HCT116 (cell line): ENCODE measurements at regions not wholly inside any gene's neighbourhood (a gene's known extent, or its start where the extent isn't known, plus 50 kb on each side); places are given as distances from the start of the nearest gene placed in this dataset.

Experiments
- ATAC-seq: fragments of 200-7000 bp; cut with Tn5 transposase; 2 replicates; pipeline ENCODE4 v1.9.1; 2020; ENCODE audit warnings: mild to moderate bottlenecking, moderate library complexity
- BruUV-seq: library from RNA; stranded (reverse); fragments of 400-500 nt; replicated peaks from 2 replicates; lab custom pipeline; 2021; lab: Mats Ljungman, UMichigan
- CTCF ChIA-PET: fragments of 300-600 bp; sonication (Branson Sonifier 250); formaldehyde crosslinking; loops from one replicate; lab custom pipeline; 2021; ENCODE audit warnings: antibody characterized with exemption; lab: Charles Lee
- POLR2A ChIA-PET: fragments of 300-600, 350-600 bp; sonication (Branson Sonifier 250); formaldehyde crosslinking; loops from one replicate; lab custom pipeline; 2021; ENCODE audit warnings: antibody characterized with exemption; lab: Charles Lee
- RAD21 ChIA-PET, 2 experiments: fragments of 300-600 bp; sonication (Branson Sonifier 250); formaldehyde crosslinking; loops; one replicate each; lab custom pipeline; 2023; ENCODE audit warnings: low total read pairs in 2 of 2; ENCODE audit not compliant: uncharacterized antibody in 2 of 2, unreplicated experiment in 2 of 2, low non-redundant PET in 1 of 2; lab: Charles Lee
- DNase-seq: peaks from one replicate; pipeline ENCODE4 v3.0.0-alpha.2; 2010; ENCODE audit warnings: low read depth, low spot score
- H2AFZ ChIP-seq: fragments of 200-600 bp; shearing (Covaris generic), sonication (generic); 2 replicates; pipeline ENCODE4 v1.6.1; 2017; ENCODE audit warnings: low read depth, mixed run types, mixed read lengths, antibody characterized with exemption, low read length; ENCODE audit not compliant: poor library complexity, severe bottlenecking
- H3K27ac ChIP-seq: 2 replicates; pipeline ENCODE4 v1.5.1; 2012; ENCODE audit warnings: low read depth, low read length
- H3K27me3 ChIP-seq: fragments of 200-600 bp; sonication (generic); 2 replicates; pipeline ENCODE4 v1.6.1; 2016; ENCODE audit warnings: mixed run types, low read length, mixed read lengths; ENCODE audit not compliant: insufficient read depth
- H3K36me3 ChIP-seq, 2 experiments: fragments of 200-500 bp in 1 of 2; fragments of 200-600 bp in 1 of 2; sonication (Bioruptor generic) in 1 of 2; sonication (generic) in 1 of 2; 2 replicates each; pipeline versions ENCODE4 v1.5.1 to v1.6.1; 2014 to 2016; ENCODE audit warnings: low read length in 2 of 2, inconsistent platforms in 1 of 2, mixed read lengths in 1 of 2, mixed run types in 1 of 2; ENCODE audit not compliant: insufficient read depth in 2 of 2, control insufficient read depth in 1 of 2
- H3K4me1 ChIP-seq, 2 experiments: fragments of 200-600 bp in 1 of 2; sonication (generic) in 1 of 2; 2 replicates each; pipeline versions ENCODE4 v1.5.1 to v1.6.1; 2012 to 2017; ENCODE audit warnings: low read length in 2 of 2, inconsistent platforms in 1 of 2, mild to moderate bottlenecking in 1 of 2, mixed read lengths in 1 of 2, mixed run types in 1 of 2, moderate library complexity in 1 of 2; ENCODE audit not compliant: insufficient read depth in 2 of 2, control insufficient read depth in 1 of 2
- H3K4me2 ChIP-seq: fragments of 200-600 bp; sonication (generic); 2 replicates; pipeline ENCODE4 v1.6.1; 2017; ENCODE audit warnings: mixed run types, low read length, mixed read lengths
- H3K4me3 ChIP-seq, 2 experiments: fragments of 200-600 bp in 1 of 2; sonication (generic) in 1 of 2; replicated peaks in 1 of 2; 2 replicates each; pipeline ENCODE4 v1.5.1; 2011 to 2016; ENCODE audit warnings: low read length in 2 of 2, control low read depth in 1 of 2, low read depth in 1 of 2, mild to moderate bottlenecking in 1 of 2, mixed read lengths in 1 of 2, mixed run types in 1 of 2
- H3K79me2 ChIP-seq: fragments of 200-600 bp; sonication (generic); 2 replicates; pipeline ENCODE4 v1.6.1; 2017; ENCODE audit warnings: mild to moderate bottlenecking, mixed run types, low read length, moderate library complexity, mixed read lengths; ENCODE audit not compliant: insufficient read depth
- H3K9ac ChIP-seq: fragments of 200-600 bp; sonication (generic); 2 replicates; pipeline ENCODE4 v1.6.1; 2016; ENCODE audit warnings: low read length, mixed read lengths
- H3K9me2 ChIP-seq: fragments of 200-600 bp; sonication (generic), shearing (Covaris generic); 2 replicates; pipeline ENCODE4 v1.6.1; 2017; ENCODE audit warnings: mixed run types, mild to moderate bottlenecking, moderate library complexity; ENCODE audit not compliant: insufficient read depth
- H3K9me3 ChIP-seq, 2 experiments: fragments of 200-500 bp in 1 of 2; fragments of 200-600 bp in 1 of 2; sonication (Bioruptor generic) in 1 of 2; sonication (generic) in 1 of 2; 2 replicates each; pipeline ENCODE4 v1.6.1; 2014 to 2017; ENCODE audit warnings: low read length in 2 of 2, mixed read lengths in 2 of 2, inconsistent platforms in 1 of 2, low read depth in 1 of 2, mild to moderate bottlenecking in 1 of 2, mixed run types in 1 of 2, moderate library complexity in 1 of 2; ENCODE audit not compliant: control insufficient read depth in 1 of 2, insufficient read depth in 1 of 2
- H4K20me1 ChIP-seq: fragments of 200-600 bp; sonication (generic), shearing (Covaris generic); 2 replicates; pipeline ENCODE4 v1.6.1; 2017; ENCODE audit warnings: mixed run types, mild to moderate bottlenecking, moderate library complexity; ENCODE audit not compliant: insufficient read depth
- CBX3 ChIP-seq: IDR thresholded peaks from 2 replicates; pipeline ENCODE4 v1.6.1; 2012; ENCODE audit warnings: low read depth
- CEBPB ChIP-seq: IDR thresholded peaks from 2 replicates; pipeline ENCODE4 v1.6.1; 2012; ENCODE audit warnings: low read depth
- CTCF ChIP-seq, 3 experiments: fragments of 200-600 bp in 1 of 3; sonication (generic) in 1 of 3; IDR thresholded peaks in 2 of 3; conservative IDR thresholded peaks in 1 of 3; 2 replicates each; pipeline ENCODE4 v1.5.1; 2012 to 2017; ENCODE audit warnings: low read depth in 2 of 3, low read length in 2 of 3, antibody characterized with exemption in 1 of 3, borderline replicate concordance in 1 of 3, control low read depth in 1 of 3, mild to moderate bottlenecking in 1 of 3, mixed read lengths in 1 of 3, mixed run types in 1 of 3, moderate library complexity in 1 of 3; ENCODE audit not compliant: insufficient read depth in 1 of 3
- EGR1 ChIP-seq: IDR thresholded peaks from 2 replicates; pipeline ENCODE4 v1.6.1; 2012; ENCODE audit warnings: low read depth
- ELF1 ChIP-seq: IDR thresholded peaks from 2 replicates; pipeline ENCODE4 v1.6.1; 2012; ENCODE audit warnings: low read depth, borderline replicate concordance
- FOSL1 ChIP-seq: IDR thresholded peaks from 2 replicates; pipeline ENCODE4 v1.6.1; 2012; ENCODE audit warnings: low read depth
- JUND ChIP-seq: IDR thresholded peaks from 2 replicates; pipeline ENCODE4 v1.6.1; 2012
- POLR2A ChIP-seq: IDR thresholded peaks from 2 replicates; pipeline ENCODE4 v1.7.0; 2011; ENCODE audit warnings: borderline replicate concordance; ENCODE audit not compliant: insufficient read depth, insufficient read length; ENCODE audit errors: extremely low read depth
- POLR2AphosphoS5 ChIP-seq: IDR thresholded peaks from 2 replicates; pipeline ENCODE4 v1.6.1; 2011; ENCODE audit warnings: mild to moderate bottlenecking, low read depth, low read length, moderate library complexity
- RAD21 ChIP-seq: IDR thresholded peaks from 2 replicates; pipeline ENCODE4 v1.6.1; 2012; ENCODE audit warnings: low read depth, mild to moderate bottlenecking
- SIN3A ChIP-seq: IDR thresholded peaks from 2 replicates; pipeline ENCODE4 v1.6.1; 2012; ENCODE audit warnings: low read depth
- SP1 ChIP-seq: IDR thresholded peaks from 2 replicates; pipeline ENCODE4 v1.6.1; 2012; ENCODE audit warnings: low read depth
- SRF ChIP-seq: IDR thresholded peaks from 2 replicates; pipeline ENCODE4 v1.6.1; 2012; ENCODE audit warnings: low read depth
- TCF7L2 ChIP-seq: IDR thresholded peaks from 2 replicates; pipeline ENCODE4 v1.7.0; 2011; ENCODE audit warnings: borderline replicate concordance, inconsistent platforms; ENCODE audit not compliant: insufficient read depth, insufficient read length; ENCODE audit errors: extremely low read depth
- intact Hi-C: fragments of 100-400 bp; cut with micrococcal nuclease; formaldehyde crosslinking; loops from 2 replicates; pipeline ENCODE4 v1.10.0; 2022
- TF ChIP-seq, protein P1 (sequence below): IDR thresholded peaks from 2 replicates; pipeline ENCODE4 v1.6.1; 2012
- TF ChIP-seq, protein P2 (sequence below): IDR thresholded peaks from 2 replicates; pipeline ENCODE4 v1.6.1; 2011; ENCODE audit warnings: mild to moderate bottlenecking, low read length, moderate library complexity; ENCODE audit not compliant: insufficient replicate concordance; ENCODE audit errors: extremely low read depth
- TF ChIP-seq, protein P3 (sequence below): IDR thresholded peaks from 2 replicates; pipeline ENCODE4 v1.6.1; 2012; ENCODE audit warnings: low read depth
- TF ChIP-seq, protein P4 (sequence below): IDR thresholded peaks from 2 replicates; pipeline ENCODE4 v1.6.1; 2012

GRCh38 chr7:109873296-109873695 is 1217.6 kb upstream of the LRRN3 start:
- no peak overlapping the region for H3K27ac ChIP-seq
- H3K4me2 ChIP-seq: no peak overlapping the region
- H3K9ac ChIP-seq: no peak overlapping the region
- ATAC-seq: no peak
- H3K4me3 ChIP-seq: no peak overlapping the region
- no peaks in the 10 kb centered on the region for H3K9me2 ChIP-seq
- H3K79me2 ChIP-seq: no peaks in the 10 kb centered on the region
- H3K27me3 ChIP-seq: no peaks in the 10 kb centered on the region
- POLR2A ChIA-PET: no interaction called here
- no peak overlapping the region for H2AFZ ChIP-seq
- no peaks in the 10 kb centered on the region for H3K4me1 ChIP-seq
- RAD21 ChIA-PET: no interaction called here
- TF ChIP-seq, protein P1, sequence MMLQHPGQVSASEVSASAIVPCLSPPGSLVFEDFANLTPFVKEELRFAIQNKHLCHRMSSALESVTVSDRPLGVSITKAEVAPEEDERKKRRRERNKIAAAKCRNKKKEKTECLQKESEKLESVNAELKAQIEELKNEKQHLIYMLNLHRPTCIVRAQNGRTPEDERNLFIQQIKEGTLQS: no peak
- TF ChIP-seq CEBPB (no peak), SP1 (no peak), POLR2A (no peak), SIN3A (no peak), JUND (no peak), TCF7L2 (no peak), EGR1 (no peak), SRF (no peak), POLR2AphosphoS5 (no peak), FOSL1 (no peak), CBX3 (no peak), CTCF (IDR thresholded peaks at IDR 0.05 in 2 of 3, conservative IDR thresholded peaks at IDR 0.05 in 1 of 3; ENCODE audit: borderline replicate concordance in 1 of 3, insufficient read depth in 1 of 3, low read depth in 2 of 3, low read length in 2 of 3) (no peak), RAD21 (no peak), ELF1 (no peak)
- TF ChIP-seq, protein P2, sequence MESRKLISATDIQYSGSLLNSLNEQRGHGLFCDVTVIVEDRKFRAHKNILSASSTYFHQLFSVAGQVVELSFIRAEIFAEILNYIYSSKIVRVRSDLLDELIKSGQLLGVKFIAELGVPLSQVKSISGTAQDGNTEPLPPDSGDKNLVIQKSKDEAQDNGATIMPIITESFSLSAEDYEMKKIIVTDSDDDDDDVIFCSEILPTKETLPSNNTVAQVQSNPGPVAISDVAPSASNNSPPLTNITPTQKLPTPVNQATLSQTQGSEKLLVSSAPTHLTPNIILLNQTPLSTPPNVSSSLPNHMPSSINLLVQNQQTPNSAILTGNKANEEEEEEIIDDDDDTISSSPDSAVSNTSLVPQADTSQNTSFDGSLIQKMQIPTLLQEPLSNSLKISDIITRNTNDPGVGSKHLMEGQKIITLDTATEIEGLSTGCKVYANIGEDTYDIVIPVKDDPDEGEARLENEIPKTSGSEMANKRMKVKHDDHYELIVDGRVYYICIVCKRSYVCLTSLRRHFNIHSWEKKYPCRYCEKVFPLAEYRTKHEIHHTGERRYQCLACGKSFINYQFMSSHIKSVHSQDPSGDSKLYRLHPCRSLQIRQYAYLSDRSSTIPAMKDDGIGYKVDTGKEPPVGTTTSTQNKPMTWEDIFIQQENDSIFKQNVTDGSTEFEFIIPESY: no peak
- TF ChIP-seq, protein P3, sequence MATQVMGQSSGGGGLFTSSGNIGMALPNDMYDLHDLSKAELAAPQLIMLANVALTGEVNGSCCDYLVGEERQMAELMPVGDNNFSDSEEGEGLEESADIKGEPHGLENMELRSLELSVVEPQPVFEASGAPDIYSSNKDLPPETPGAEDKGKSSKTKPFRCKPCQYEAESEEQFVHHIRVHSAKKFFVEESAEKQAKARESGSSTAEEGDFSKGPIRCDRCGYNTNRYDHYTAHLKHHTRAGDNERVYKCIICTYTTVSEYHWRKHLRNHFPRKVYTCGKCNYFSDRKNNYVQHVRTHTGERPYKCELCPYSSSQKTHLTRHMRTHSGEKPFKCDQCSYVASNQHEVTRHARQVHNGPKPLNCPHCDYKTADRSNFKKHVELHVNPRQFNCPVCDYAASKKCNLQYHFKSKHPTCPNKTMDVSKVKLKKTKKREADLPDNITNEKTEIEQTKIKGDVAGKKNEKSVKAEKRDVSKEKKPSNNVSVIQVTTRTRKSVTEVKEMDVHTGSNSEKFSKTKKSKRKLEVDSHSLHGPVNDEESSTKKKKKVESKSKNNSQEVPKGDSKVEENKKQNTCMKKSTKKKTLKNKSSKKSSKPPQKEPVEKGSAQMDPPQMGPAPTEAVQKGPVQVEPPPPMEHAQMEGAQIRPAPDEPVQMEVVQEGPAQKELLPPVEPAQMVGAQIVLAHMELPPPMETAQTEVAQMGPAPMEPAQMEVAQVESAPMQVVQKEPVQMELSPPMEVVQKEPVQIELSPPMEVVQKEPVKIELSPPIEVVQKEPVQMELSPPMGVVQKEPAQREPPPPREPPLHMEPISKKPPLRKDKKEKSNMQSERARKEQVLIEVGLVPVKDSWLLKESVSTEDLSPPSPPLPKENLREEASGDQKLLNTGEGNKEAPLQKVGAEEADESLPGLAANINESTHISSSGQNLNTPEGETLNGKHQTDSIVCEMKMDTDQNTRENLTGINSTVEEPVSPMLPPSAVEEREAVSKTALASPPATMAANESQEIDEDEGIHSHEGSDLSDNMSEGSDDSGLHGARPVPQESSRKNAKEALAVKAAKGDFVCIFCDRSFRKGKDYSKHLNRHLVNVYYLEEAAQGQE: no peak
- TF ChIP-seq, protein P4, sequence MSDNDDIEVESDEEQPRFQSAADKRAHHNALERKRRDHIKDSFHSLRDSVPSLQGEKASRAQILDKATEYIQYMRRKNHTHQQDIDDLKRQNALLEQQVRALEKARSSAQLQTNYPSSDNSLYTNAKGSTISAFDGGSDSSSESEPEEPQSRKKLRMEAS: no peak
- intact Hi-C loops: no loop called here
- no peaks in the 10 kb centered on the region for H4K20me1 ChIP-seq
- BruUV-seq: no TSS peak
- H3K36me3 ChIP-seq: no peaks in the 10 kb centered on the region
- CTCF ChIA-PET: no interaction called here
- DNase-seq: no peak
- H3K9me3 ChIP-seq: no peaks in the 10 kb centered on the region
